C4-2B (cell line): ENCODE measurements at regions not wholly inside any gene's neighbourhood (a gene's known extent, or its start where the extent isn't known, plus 50 kb on each side); places are given as distances from the start of the nearest gene placed in this dataset.
"Not testable (repeated sequence)": the region's sequence is repeated elsewhere in the genome, so short reads cannot be mapped to it uniquely, and the experiment has no call there.

ENCODE experiments used
- CTCF ChIP-seq: fragments of 450-650 bp; conservative IDR thresholded peaks from 2 replicates; pipeline ENCODE4 v1.5.1; 2017; ENCODE audit warnings: mild to moderate bottlenecking
- ZFX ChIP-seq: fragments of 450-650 bp; IDR thresholded peaks from 2 replicates; pipeline ENCODE4 v1.6.1; 2017

- TF ChIP-seq CTCF, ZFX: not testable (repeated sequence)
Observed at GRCh38 chr1:234818040-234818387, 208.0 kb upstream of the IRF2BP2 start.
